ENCODE measurements at regions not wholly inside any gene's neighbourhood (a gene's known extent, or its start where the extent isn't known, plus 50 kb on each side); places are given as distances from the start of the nearest gene placed in this dataset.

DNA sequence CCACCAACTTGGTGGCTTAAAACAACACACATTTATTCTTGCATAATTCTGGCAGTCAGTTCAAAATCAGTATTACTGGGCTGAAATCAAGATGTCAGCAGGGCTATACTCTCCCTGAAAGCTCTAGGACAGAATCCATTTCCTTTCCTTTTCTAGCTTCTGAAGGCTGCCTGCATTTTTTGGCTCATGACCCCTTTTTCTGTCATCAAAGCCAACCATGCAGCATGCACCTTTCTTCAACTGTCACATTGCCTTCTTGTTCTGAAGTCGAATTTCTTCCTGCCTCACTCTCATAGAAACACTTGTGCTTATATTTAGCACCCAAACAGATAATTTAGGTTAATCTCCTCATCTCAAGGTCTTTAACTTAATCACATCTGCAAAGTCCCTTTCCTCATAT is 79.8 kb upstream of the PPP1R2C start:
- Histone ChIP-seq H3K4me1 (ENCODE audit: control insufficient read depth, extremely low read depth, insufficient read depth, low read length) (no peaks in the 10 kb centered on the region), H3K79me2 (ENCODE audit: control insufficient read depth, insufficient read depth, low read length) (no peaks in the 10 kb centered on the region), H3K9me3 (ENCODE audit: control insufficient read depth, insufficient read depth, low read depth, low read length) (no peaks in the 10 kb centered on the region), H3K36me3 (ENCODE audit: control insufficient read depth, insufficient read depth, low read length) (no peaks in the 10 kb centered on the region), H3K4me2 (ENCODE audit: extremely low read depth, insufficient read depth, low read length) (no peak overlapping the region), H3K9ac (ENCODE audit: insufficient read depth, low read length) (no peak overlapping the region), H3K27ac (ENCODE audit: insufficient read depth, low read length) (no peak overlapping the region), H4K20me1 (ENCODE audit: control insufficient read depth, extremely low read depth, insufficient read depth, low read length) (no peaks in the 10 kb centered on the region), H2AFZ (ENCODE audit: low read length) (no peak overlapping the region), H3K4me3 (replicated peaks in 1 of 4; ENCODE audit: control extremely low read depth in 1 of 4, insufficient read depth in 1 of 4, low read depth in 3 of 4, low read length in 4 of 4) (no peak overlapping the region), H3K27me3 (ENCODE audit: control insufficient read depth, insufficient read depth, low read length) (no peaks in the 10 kb centered on the region)
- TF ChIP-seq, protein P1, sequence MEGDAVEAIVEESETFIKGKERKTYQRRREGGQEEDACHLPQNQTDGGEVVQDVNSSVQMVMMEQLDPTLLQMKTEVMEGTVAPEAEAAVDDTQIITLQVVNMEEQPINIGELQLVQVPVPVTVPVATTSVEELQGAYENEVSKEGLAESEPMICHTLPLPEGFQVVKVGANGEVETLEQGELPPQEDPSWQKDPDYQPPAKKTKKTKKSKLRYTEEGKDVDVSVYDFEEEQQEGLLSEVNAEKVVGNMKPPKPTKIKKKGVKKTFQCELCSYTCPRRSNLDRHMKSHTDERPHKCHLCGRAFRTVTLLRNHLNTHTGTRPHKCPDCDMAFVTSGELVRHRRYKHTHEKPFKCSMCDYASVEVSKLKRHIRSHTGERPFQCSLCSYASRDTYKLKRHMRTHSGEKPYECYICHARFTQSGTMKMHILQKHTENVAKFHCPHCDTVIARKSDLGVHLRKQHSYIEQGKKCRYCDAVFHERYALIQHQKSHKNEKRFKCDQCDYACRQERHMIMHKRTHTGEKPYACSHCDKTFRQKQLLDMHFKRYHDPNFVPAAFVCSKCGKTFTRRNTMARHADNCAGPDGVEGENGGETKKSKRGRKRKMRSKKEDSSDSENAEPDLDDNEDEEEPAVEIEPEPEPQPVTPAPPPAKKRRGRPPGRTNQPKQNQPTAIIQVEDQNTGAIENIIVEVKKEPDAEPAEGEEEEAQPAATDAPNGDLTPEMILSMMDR (conservative IDR thresholded peaks at IDR 0.05 in 1 of 2, IDR thresholded peaks at IDR 0.05 in 1 of 2; ENCODE audit: low read depth in 1 of 2, low read length in 2 of 2) = no peak
- DNase-seq (ENCODE audit: low read depth in 2 of 2) = no peak

DNA sequence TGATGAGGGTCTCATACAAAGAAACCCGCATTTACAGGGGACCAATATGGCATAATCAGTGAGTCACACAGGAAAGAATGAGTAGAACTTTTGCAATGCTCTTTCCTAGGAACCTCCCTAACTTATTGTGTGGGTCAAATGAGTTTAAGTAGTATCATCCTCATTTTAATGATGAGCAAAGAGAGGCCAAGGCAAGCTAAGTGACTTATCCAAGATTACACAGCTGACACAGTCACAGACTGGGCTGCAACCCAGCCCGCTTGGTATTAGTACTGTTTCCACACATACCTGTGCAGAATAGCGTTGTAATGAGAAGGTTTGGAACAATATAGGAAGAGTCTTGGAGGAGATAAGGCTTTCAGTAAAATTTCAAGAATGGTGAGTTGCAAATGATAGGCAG is 91.0 kb upstream of the PPP1R2C start:
- Histone ChIP-seq H3K4me3 (replicated peaks in 1 of 4; ENCODE audit: control extremely low read depth in 1 of 4, insufficient read depth in 1 of 4, low read depth in 3 of 4, low read length in 4 of 4) (no peak overlapping the region), H3K9me3 (ENCODE audit: control insufficient read depth, insufficient read depth, low read depth, low read length) (no peaks in the 10 kb centered on the region)

DNA sequence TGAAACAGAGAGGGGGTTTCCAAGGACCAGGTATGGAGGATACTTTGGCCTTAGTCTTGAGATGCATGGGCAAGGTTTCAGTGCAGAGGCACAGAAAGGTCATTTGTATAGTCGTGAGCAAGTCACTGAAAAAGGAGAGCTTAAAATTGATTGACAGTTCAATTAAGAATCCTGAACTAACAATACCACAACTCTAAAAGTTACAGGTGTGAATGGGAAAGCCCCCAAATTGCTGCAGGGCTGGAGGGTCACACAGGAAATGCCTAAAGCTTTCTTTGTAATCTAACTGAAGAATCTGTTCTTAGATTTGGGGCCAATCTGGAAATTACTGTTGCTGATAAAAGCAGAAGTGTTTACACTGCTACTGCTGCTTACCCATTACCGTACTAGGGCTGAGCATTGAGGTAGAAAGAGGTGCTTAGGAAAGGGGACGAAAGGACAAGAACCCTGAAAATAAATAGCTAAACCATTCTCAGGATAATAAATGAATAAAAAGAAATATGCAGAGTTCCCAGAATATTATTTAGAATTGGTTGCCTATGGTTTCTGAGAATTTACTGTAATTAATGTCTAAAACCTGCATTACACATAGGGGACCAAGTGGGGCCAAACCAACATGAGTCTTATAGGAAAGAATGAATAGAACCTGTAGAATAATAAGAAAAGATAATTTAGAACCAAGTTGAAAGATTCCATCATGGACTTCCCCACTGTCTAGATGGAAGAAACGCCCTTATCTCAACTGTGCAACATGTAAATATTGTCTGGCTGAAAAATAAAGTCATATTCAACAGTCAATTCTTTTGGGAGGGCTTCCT is 91.9 kb upstream of the PPP1R2C start:
- no peaks in the 10 kb centered on the region for H3K4me1 ChIP-seq (ENCODE audit: control insufficient read depth, extremely low read depth, insufficient read depth, low read length)
- H3K27me3 ChIP-seq (ENCODE audit: control insufficient read depth, insufficient read depth, low read length) = no peaks in the 10 kb centered on the region
- H3K79me2 ChIP-seq (ENCODE audit: control insufficient read depth, insufficient read depth, low read length) = no peaks in the 10 kb centered on the region
- no peak overlapping the region for H3K4me2 ChIP-seq (ENCODE audit: extremely low read depth, insufficient read depth, low read length)
- H4K20me1 ChIP-seq (ENCODE audit: control insufficient read depth, extremely low read depth, insufficient read depth, low read length) = no peaks in the 10 kb centered on the region
- H3K36me3 ChIP-seq (ENCODE audit: control insufficient read depth, insufficient read depth, low read length) = no peaks in the 10 kb centered on the region
- H3K9ac ChIP-seq (ENCODE audit: insufficient read depth, low read length) = no peak overlapping the region
- H2AFZ ChIP-seq (ENCODE audit: low read length) = no peak overlapping the region
- no peak for DNase-seq (ENCODE audit: low read depth in 2 of 2)
- no peak overlapping the region for H3K27ac ChIP-seq (ENCODE audit: insufficient read depth, low read length)
- no peak overlapping the region for H3K4me3 ChIP-seq (replicated peaks in 1 of 4; ENCODE audit: control extremely low read depth in 1 of 4, insufficient read depth in 1 of 4, low read depth in 3 of 4, low read length in 4 of 4)
- no peaks in the 10 kb centered on the region for H3K9me3 ChIP-seq (ENCODE audit: control insufficient read depth, insufficient read depth, low read depth, low read length)
- TF ChIP-seq EZH2 (IDR thresholded peaks at IDR 0.05; ENCODE audit: low read length, missing control alignments) = no peak
- TF ChIP-seq, protein P1 (conservative IDR thresholded peaks at IDR 0.05 in 1 of 2, IDR thresholded peaks at IDR 0.05 in 1 of 2; ENCODE audit: low read depth in 1 of 2, low read length in 2 of 2) = no peak

More for the DNA sequence above, 91.0 kb upstream of the PPP1R2C start:
- Histone ChIP-seq H3K27ac (ENCODE audit: insufficient read depth, low read length) (no peak overlapping the region), H3K36me3 (ENCODE audit: control insufficient read depth, insufficient read depth, low read length) (no peaks in the 10 kb centered on the region), H3K27me3 (ENCODE audit: control insufficient read depth, insufficient read depth, low read length) (no peaks in the 10 kb centered on the region), H3K79me2 (ENCODE audit: control insufficient read depth, insufficient read depth, low read length) (no peaks in the 10 kb centered on the region), H3K4me2 (ENCODE audit: extremely low read depth, insufficient read depth, low read length) (no peak overlapping the region), H3K4me1 (ENCODE audit: control insufficient read depth, extremely low read depth, insufficient read depth, low read length) (no peaks in the 10 kb centered on the region), H2AFZ (ENCODE audit: low read length) (no peak overlapping the region), H4K20me1 (ENCODE audit: control insufficient read depth, extremely low read depth, insufficient read depth, low read length) (no peaks in the 10 kb centered on the region), H3K9ac (ENCODE audit: insufficient read depth, low read length) (no peak overlapping the region)
- TF ChIP-seq, protein P1 (conservative IDR thresholded peaks at IDR 0.05 in 1 of 2, IDR thresholded peaks at IDR 0.05 in 1 of 2; ENCODE audit: low read depth in 1 of 2, low read length in 2 of 2) = no peak
- no peak for TF ChIP-seq EZH2 (IDR thresholded peaks at IDR 0.05; ENCODE audit: low read length, missing control alignments)
- no peak for DNase-seq (ENCODE audit: low read depth in 2 of 2)
